Liver (tissue), 8 donors: ENCODE measurements at regions not wholly inside any gene's neighbourhood (a gene's known extent, or its start where the extent isn't known, plus 50 kb on each side); places are given as distances from the start of the nearest gene placed in this dataset.
"Not testable (repeated sequence)": the region's sequence is repeated elsewhere in the genome, so short reads cannot be mapped to it uniquely, and the experiment has no call there.

Experiments
- DNase-seq: peaks from one replicate; pipeline ENCODE4 v3.0.0-alpha.2; 2017; ENCODE audit warnings: low spot score
- H3K27ac ChIP-seq, 2 donors: one replicate each; pipeline ENCODE4 v1.7.0; 2013; ENCODE audit warnings: inconsistent platforms in 2 of 2, low read length in 2 of 2, control low read depth in 1 of 2, low read depth in 1 of 2, mild to moderate bottlenecking in 1 of 2
- H3K27me3 ChIP-seq, 4 donors: one replicate each; pipeline versions ENCODE4 v1.6.1 to v1.7.0; 2013; ENCODE audit warnings: low read length in 3 of 4, inconsistent platforms in 1 of 4, mild to moderate bottlenecking in 1 of 4, moderate library complexity in 1 of 4; ENCODE audit not compliant: control insufficient read depth in 4 of 4, insufficient read depth in 4 of 4
- H3K36me3 ChIP-seq, 4 donors: one replicate each; pipeline versions ENCODE4 v1.6.1 to v1.7.0; 2013; ENCODE audit warnings: low read length in 3 of 4, mild to moderate bottlenecking in 3 of 4, low read depth in 1 of 4, moderate library complexity in 1 of 4; ENCODE audit not compliant: control insufficient read depth in 4 of 4, insufficient read depth in 3 of 4
- H3K4me1 ChIP-seq, 4 donors: one replicate each; pipeline versions ENCODE4 v1.6.1 to v1.7.0; 2013; ENCODE audit warnings: low read length in 3 of 4, mild to moderate bottlenecking in 3 of 4, moderate library complexity in 1 of 4; ENCODE audit not compliant: control insufficient read depth in 4 of 4, insufficient read depth in 4 of 4
- H3K4me3 ChIP-seq, 3 donors: one replicate each; pipeline versions ENCODE4 v1.6.1 to v1.7.0; 2013; ENCODE audit warnings: low read length in 3 of 3, control low read depth in 1 of 3, low read depth in 1 of 3, mild to moderate bottlenecking in 1 of 3
- H3K9ac ChIP-seq, 2 donors: one replicate each; pipeline ENCODE4 v1.7.0; 2013; ENCODE audit warnings: low read length in 2 of 2, mild to moderate bottlenecking in 2 of 2, moderate library complexity in 2 of 2, control low read depth in 1 of 2, low read depth in 1 of 2
- H3K9me3 ChIP-seq, 4 donors: one replicate each; pipeline versions ENCODE4 v1.6.1 to v1.7.0; 2013; ENCODE audit warnings: low read length in 3 of 4; ENCODE audit not compliant: control insufficient read depth in 4 of 4
- FOXA1 ChIP-seq: IDR thresholded peaks from 2 replicates; pipeline ENCODE4 v1.6.1; 2016; ENCODE audit warnings: antibody characterized with exemption
- FOXA2 ChIP-seq: IDR thresholded peaks from 2 replicates; pipeline ENCODE4 v1.6.1; 2016; ENCODE audit warnings: antibody characterized with exemption
- GABPA ChIP-seq, 2 donors: IDR thresholded peaks in 1 of 2; conservative IDR thresholded peaks in 1 of 2; 2 replicates each; pipeline ENCODE4 v1.6.1; 2016; ENCODE audit warnings: antibody characterized with exemption in 2 of 2, mild to moderate bottlenecking in 1 of 2, moderate library complexity in 1 of 2
- HNF4A ChIP-seq, 2 donors: conservative IDR thresholded peaks; 2 replicates each; pipeline ENCODE4 v1.6.1; 2016; ENCODE audit warnings: antibody characterized with exemption in 2 of 2, mild to moderate bottlenecking in 2 of 2
- HNF4G ChIP-seq: IDR thresholded peaks from 2 replicates; pipeline ENCODE4 v1.6.1; 2016; ENCODE audit warnings: antibody characterized with exemption
- JUND ChIP-seq, 2 donors: IDR thresholded peaks; 2 replicates each; pipeline ENCODE4 v1.6.1; 2016; ENCODE audit warnings: antibody characterized with exemption in 2 of 2
- MAX ChIP-seq: IDR thresholded peaks from 2 replicates; pipeline ENCODE4 v1.6.1; 2016; ENCODE audit warnings: antibody characterized with exemption
- NR2F2 ChIP-seq: IDR thresholded peaks from 2 replicates; pipeline ENCODE4 v1.6.1; 2016; ENCODE audit warnings: antibody characterized with exemption
- RAD21 ChIP-seq, 2 donors: IDR thresholded peaks; 2 replicates each; pipeline ENCODE4 v1.6.1; 2016; ENCODE audit warnings: antibody characterized with exemption in 2 of 2, mild to moderate bottlenecking in 2 of 2
- SP1 ChIP-seq: IDR thresholded peaks from 2 replicates; pipeline ENCODE4 v1.6.1; 2018; ENCODE audit warnings: antibody characterized with exemption, mild to moderate bottlenecking
- TAF1 ChIP-seq: conservative IDR thresholded peaks from 2 replicates; pipeline ENCODE4 v1.6.1; 2016; ENCODE audit warnings: antibody characterized with exemption, mild to moderate bottlenecking
- YY1 ChIP-seq: IDR thresholded peaks from 2 replicates; pipeline ENCODE4 v1.6.1; 2016; ENCODE audit warnings: antibody characterized with exemption, mild to moderate bottlenecking
- WGBS: extraction: QIAGEN DNeasy Blood & Tissue Kit; methylation state at CpG from one replicate; pipeline ENCODE4 v1.1.7; 2013; 5-methylcytosine and 5-hydroxymethylcytosine counted together
- TF ChIP-seq, protein P1 (sequence below): IDR thresholded peaks from 2 replicates; pipeline ENCODE4 v1.6.1; 2016; ENCODE audit warnings: antibody characterized with exemption, mild to moderate bottlenecking
- TF ChIP-seq, protein P2 (sequence below): fragments of 150-350 bp; IDR thresholded peaks from 2 replicates; pipeline ENCODE4 v1.5.1; 2017; ENCODE audit warnings: improper control_type of control experiment, low read depth, low read length; ENCODE audit not compliant: missing input control
- TF ChIP-seq, protein P3 (sequence below): IDR thresholded peaks from 2 replicates; pipeline ENCODE4 v1.6.1; 2016; ENCODE audit warnings: antibody characterized with exemption
- donor health status: healthy.
- donor health status: healthy.
- donor health status: healthy.
- donor health status: healthy.
- donor health status: healthy.

GRCh38 chr6:90458353-90459224, 128.3 kb downstream of the MAP3K7 start:
- no peak for DNase-seq
- H3K4me1 ChIP-seq = no peaks in the 10 kb centered on the region
- no peaks in the 10 kb centered on the region for H3K27me3 ChIP-seq
- no peaks in the 10 kb centered on the region for H3K9me3 ChIP-seq
- no peak overlapping the region for H3K4me3 ChIP-seq
- H3K9ac ChIP-seq = no peak overlapping the region
- TF ChIP-seq HNF4G (no peak), FOXA1 (no peak), TAF1 (no peak), SP1 (no peak), YY1 (no peak), FOXA2 (no peak), RAD21 (IDR thresholded peaks at IDR 0.05) (no peak), MAX (no peak), JUND (IDR thresholded peaks at IDR 0.05) (no peak), HNF4A (conservative IDR thresholded peaks at IDR 0.05) (no peak), NR2F2 (no peak)
- TF ChIP-seq, protein P1, sequence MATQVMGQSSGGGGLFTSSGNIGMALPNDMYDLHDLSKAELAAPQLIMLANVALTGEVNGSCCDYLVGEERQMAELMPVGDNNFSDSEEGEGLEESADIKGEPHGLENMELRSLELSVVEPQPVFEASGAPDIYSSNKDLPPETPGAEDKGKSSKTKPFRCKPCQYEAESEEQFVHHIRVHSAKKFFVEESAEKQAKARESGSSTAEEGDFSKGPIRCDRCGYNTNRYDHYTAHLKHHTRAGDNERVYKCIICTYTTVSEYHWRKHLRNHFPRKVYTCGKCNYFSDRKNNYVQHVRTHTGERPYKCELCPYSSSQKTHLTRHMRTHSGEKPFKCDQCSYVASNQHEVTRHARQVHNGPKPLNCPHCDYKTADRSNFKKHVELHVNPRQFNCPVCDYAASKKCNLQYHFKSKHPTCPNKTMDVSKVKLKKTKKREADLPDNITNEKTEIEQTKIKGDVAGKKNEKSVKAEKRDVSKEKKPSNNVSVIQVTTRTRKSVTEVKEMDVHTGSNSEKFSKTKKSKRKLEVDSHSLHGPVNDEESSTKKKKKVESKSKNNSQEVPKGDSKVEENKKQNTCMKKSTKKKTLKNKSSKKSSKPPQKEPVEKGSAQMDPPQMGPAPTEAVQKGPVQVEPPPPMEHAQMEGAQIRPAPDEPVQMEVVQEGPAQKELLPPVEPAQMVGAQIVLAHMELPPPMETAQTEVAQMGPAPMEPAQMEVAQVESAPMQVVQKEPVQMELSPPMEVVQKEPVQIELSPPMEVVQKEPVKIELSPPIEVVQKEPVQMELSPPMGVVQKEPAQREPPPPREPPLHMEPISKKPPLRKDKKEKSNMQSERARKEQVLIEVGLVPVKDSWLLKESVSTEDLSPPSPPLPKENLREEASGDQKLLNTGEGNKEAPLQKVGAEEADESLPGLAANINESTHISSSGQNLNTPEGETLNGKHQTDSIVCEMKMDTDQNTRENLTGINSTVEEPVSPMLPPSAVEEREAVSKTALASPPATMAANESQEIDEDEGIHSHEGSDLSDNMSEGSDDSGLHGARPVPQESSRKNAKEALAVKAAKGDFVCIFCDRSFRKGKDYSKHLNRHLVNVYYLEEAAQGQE = no peak
- TF ChIP-seq, protein P2, sequence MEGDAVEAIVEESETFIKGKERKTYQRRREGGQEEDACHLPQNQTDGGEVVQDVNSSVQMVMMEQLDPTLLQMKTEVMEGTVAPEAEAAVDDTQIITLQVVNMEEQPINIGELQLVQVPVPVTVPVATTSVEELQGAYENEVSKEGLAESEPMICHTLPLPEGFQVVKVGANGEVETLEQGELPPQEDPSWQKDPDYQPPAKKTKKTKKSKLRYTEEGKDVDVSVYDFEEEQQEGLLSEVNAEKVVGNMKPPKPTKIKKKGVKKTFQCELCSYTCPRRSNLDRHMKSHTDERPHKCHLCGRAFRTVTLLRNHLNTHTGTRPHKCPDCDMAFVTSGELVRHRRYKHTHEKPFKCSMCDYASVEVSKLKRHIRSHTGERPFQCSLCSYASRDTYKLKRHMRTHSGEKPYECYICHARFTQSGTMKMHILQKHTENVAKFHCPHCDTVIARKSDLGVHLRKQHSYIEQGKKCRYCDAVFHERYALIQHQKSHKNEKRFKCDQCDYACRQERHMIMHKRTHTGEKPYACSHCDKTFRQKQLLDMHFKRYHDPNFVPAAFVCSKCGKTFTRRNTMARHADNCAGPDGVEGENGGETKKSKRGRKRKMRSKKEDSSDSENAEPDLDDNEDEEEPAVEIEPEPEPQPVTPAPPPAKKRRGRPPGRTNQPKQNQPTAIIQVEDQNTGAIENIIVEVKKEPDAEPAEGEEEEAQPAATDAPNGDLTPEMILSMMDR = no peak
- TF ChIP-seq, protein P3, sequence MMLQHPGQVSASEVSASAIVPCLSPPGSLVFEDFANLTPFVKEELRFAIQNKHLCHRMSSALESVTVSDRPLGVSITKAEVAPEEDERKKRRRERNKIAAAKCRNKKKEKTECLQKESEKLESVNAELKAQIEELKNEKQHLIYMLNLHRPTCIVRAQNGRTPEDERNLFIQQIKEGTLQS = no peak
- no peaks in the 10 kb centered on the region for H3K36me3 ChIP-seq
- 57% methylated on average over 10 of the region's 10 CpGs for WGBS
- H3K27ac ChIP-seq = no peak overlapping the region

GRCh38 chr6:90457867-90458259, 129.0 kb downstream of the MAP3K7 start:
- Histone ChIP-seq H3K9ac (no peak overlapping the region), H3K9me3 (no peaks in the 10 kb centered on the region), H3K4me3 (no peak overlapping the region), H3K27ac (no peak overlapping the region), H3K27me3 (no peaks in the 10 kb centered on the region), H3K36me3 (no peaks in the 10 kb centered on the region), H3K4me1 (no peaks in the 10 kb centered on the region)
- 71% methylated on average over 2 of the region's 2 CpGs for WGBS
- DNase-seq = no peak
- TF ChIP-seq MAX (no peak), GABPA (IDR thresholded peaks at IDR 0.05 in 1 of 2, conservative IDR thresholded peaks at IDR 0.05 in 1 of 2) (no peak)

- H3K9me3 ChIP-seq, H3K9ac ChIP-seq, H3K27ac ChIP-seq, H3K36me3 ChIP-seq, H3K4me3 ChIP-seq, DNase-seq, H3K4me1 ChIP-seq, H3K27me3 ChIP-seq: not testable (repeated sequence)
- WGBS = 87% methylated on average over 19 of the region's 19 CpGs
These were observed 129.6 kb downstream of the MAP3K7 start for GRCh38 chr6:90456997-90457866.
